G401.6 (cell line): ENCODE measurements at regions not wholly inside any gene's neighbourhood (a gene's known extent, or its start where the extent isn't known, plus 50 kb on each side); places are given as distances from the start of the nearest gene placed in this dataset.

Source experiments
- FAIRE-seq: peaks from 2 replicates; lab custom pipeline; 2012; peaks lifted over from hg19 to GRCh38; lab: Jason Lieb, UNC

DNA sequence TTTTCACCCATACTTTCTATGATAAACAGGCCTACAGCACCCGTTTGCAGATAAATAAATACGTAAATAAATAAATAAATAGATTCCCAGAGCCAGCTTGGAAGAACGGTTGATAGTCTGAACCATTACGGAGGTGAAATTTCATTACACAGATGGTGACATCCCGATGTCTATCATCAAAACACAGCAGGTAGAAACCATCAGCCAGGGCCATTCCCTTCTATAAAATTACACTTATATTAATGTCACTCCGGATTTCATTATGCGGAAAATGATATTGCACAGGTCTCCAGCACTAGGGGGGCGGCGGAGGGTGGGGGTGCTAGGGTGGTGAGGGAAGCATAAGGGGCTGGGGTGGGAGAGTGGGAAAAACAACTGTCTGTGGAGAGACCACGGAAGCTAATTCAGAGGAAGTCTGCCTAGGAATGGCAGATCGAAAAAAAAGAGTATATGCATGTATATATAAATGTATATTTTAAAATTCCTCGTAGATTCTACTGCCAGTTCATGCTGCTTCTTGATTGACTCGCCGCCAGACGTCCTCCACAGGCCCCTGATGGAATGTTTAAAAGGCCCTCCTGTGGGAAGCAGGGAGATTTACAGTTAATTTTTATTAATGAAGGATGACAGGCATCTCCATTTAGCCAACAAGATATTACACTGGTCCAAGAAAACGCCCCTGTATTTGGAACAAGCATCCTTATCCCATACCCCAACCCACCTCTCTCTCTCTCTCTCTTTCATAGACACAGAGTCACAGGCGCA, 1906.0 kb upstream of the PIK3C3 start:
- no peak for FAIRE-seq

DNA sequence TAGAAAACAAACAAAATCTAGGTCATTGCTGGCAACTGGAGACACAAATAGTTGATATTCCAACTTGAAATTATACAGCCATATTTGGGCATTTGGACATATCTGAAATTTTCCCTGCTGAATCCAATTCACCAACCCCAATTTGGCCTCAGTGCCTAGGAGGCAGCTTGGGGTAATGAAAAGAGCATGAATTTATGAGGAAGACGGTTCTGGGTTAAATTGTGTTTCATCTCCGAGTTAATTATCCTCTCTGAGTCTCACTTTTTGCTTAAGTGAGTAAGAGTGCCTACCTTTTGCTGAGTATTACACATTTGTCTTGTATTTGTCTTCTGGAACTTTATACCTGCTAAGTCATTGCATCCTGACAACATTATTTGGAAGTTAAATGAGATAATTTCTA, 1906.8 kb upstream of the PIK3C3 start:
- FAIRE-seq, result no peak

DNA sequence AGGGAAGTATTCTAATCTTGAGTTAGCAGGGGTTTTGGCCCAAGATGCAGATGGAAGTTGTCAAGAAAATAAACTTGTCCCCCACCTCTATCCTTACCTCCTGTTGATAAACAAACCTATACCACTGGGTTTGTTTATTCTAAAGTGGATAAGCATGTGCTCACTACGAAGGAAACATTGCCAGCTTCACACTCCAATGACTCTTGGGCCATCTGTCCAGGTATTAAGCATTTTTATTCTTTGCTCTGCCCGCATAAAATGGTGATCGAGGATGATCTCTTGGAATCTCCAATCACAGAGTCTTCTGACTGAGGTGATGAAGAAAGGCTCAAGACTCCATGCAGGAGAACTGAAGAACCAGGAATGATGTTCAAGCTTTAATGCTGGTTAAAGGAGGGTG, 1908.4 kb upstream of the PIK3C3 start:
- no peak for FAIRE-seq

DNA sequence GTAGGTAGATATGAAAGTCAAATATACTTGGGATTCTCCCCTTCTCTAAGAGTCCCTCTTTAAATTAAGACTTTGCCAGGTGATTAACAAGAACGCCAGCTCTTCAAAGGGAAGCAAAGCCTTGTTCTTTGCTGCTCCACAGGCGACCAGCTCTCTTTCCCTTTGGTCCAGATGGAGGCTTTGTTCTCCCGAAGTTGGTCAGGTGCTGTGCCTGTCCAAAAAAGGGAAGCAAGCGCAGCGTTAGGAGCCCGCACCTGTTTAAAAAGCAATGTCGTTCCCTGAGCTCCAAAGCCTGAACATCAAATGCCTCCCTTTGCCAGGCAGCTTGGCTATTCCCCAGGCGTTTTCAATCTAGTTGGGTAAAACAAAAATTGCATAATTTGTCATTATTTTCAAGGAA, 1913.1 kb upstream of the PIK3C3 start:
- FAIRE-seq, result no peak

DNA sequence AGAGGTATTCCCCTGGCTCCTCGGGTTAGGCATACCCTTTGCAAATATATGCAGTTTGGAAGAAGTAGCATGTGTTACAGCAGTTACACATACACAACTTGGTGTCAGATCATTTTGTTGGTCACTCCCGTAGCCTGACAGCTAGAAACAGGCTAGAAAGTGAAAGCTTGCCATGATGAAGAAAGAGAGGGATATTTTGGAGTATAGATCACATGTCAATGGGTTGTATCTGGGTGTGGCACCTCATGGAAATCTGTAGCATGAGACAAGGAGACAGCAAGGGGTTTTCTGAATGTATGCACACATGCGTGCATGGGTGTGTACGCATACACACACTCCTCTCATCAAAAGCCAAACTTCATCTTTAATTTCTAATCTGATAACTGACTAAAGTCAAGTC, 1914.5 kb upstream of the PIK3C3 start:
- no peak for FAIRE-seq

DNA sequence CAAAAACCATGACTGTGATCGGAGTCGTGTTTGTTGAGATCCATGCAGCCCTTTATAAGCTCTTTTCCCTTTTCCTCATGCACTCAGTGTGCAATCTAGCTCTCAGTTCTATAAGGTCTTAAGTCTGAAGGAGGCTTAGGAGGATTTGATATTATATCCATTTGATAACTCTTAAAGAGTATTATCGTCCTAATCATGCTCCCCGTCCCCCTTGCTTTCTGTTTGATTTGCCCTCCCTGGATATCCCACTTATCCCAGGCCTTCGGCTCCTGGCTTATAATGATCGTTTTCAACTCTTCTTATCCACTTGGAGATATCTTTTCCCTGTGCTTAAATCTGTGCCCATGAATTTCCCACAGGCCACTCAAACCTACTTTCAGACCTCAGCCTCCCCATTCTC, 1917.7 kb upstream of the PIK3C3 start:
- FAIRE-seq, result no peak

DNA sequence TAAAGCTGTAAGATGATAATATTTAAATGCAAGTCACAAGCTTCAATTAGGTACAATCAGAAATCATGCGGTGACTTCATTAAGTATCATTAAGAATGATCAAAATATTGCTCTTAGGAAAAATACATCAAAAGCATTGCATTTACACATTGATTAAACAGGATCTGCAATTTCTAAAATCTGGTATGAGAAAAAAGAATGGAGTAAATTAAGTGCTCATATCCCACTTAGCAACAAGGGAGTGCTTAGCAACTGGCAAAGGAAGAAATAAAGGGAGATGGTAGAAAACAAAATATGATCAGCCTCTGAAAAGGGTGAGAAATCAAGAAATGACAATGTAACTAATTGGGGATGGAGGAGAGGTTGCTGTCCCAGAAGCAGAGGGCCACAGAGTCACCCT, 1918.2 kb upstream of the PIK3C3 start:
- no peak for FAIRE-seq

DNA sequence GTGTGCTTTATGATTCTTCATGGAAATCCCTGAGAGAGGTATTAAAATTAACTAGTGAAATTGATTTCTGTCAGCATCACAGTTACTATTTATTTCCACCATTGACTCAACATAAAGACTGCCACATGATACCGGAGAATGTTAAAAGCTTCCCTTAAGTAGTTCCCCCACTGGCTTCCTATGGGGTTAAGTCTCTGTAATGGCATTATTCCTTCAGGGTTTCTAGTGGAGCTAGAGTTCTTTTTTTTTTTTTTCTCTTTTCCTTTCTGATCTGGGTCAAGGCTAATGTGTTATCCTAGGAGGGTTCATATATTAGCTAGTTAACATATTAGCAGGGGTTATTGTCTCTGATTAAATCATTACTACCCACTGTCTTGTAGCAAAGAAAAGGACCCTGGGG, 1919.1 kb upstream of the PIK3C3 start:
- no peak for FAIRE-seq

DNA sequence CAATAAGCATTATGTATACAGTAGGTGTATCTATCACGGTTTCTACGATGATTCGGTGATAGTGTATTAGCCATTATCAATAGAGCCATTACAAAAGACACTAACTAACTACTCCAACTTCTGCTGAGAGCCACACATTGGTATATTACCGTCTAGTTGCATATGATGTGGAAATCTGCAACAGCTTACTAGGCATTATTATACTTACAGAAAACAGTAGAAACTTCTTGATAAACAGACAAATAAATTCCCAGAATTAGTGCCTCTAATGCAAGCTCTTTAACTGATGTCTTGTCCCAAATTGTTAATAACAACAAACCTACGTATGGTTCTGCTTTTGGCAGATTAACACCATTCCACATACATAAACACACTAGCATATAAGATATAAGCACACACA, 1923.0 kb upstream of the PIK3C3 start:
- FAIRE-seq, result no peak

DNA sequence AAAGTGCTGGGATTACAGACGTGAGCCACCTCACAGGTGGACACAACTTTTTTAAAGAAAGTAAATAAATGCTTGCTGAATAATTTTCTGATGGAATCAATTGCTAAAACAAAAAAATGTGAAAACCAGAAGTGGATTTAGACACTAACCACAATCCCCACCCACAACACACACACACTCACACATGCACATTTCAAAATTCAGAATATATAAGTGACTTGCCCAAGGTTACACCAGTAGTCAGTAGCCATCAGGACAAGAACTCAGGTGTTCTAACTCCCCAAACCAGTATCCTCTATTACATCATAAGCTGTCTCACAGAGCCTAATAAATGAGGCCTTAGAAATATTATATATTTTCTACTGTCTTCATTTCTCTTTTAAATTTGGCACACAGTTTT, 1923.6 kb upstream of the PIK3C3 start:
- no peak for FAIRE-seq

DNA sequence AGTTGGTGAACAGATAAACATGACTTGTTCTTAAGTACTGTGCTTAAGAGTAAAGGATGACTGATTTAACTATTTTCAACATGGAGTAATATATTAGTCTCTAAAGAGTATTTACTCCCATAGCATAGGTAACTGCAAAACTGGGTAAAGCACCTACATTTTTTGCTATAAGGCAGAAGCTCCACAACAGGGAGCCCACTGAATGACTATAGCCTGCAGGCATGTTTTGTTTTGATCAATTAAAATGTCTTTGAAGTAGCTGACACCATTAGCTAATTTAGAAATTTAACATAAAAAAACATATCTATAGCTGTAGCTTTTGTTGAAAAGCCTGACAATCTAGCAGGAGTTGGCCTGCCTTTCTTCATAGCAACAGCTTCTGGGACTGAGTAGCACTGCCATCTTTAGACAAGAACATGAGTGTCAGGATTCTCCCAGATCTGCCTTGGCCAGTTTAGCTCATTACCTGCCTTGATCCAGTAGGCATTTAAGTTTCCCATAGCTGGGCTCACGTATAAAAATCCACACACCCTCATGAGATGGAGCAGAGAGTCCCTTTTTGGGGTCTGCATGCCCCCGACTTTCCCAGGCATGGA, 1935.1 kb upstream of the PIK3C3 start:
- FAIRE-seq, result no peak

DNA sequence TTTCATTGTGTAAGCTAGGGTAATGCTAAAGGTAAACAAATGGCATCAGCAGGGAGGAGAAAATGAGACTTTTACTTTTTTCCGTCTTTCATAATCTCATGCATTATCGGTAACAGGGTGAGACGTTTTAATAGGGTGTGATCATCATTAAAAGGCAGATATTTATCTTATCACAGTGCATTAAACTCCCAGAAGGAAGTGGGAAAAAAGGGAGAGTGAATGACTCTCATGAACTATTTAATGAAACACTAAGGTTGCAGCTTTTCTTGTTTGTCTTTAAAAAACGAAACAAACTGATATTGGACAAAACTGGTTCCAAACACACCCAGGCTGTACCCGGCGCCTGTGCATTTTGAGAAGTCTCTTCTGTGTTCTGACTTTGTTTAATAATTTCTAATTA, 1936.8 kb upstream of the PIK3C3 start:
- FAIRE-seq, result no peak

DNA sequence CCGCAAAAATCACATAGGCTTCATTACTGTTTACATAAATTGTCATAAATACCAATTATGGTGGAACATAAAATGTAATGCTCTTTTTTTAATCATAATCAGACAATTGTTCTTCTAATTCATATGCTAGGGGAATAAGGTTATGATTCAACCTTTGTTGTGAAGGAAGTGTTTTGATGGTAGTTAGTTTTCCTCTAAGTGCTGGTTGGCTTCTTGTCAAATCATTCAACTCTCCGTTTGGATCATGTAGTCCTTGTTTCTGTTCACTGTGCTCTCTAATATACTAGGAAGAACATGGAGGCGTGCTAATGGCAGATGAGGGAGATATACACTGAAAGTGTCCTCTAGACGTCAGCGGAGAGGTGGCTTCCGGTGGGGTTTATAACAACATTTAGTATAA, 1938.0 kb upstream of the PIK3C3 start:
- FAIRE-seq, result no peak

DNA sequence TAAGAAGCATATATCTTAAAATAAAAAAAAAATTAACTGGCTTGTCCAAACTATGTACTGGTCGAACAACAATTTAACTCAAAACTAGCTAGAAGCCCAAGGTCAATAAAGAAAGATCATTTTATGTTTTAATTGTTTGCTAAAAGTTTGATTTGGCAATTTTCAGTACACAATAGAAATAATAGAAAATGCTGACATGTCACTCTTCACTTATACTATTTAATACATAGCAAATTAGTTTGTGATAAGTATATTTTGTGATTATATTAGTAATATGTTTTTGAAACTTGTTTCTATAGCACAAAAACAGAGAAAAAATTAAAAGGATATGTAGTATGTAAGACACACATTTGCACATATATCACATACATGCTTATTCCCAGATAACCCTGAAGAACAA, 1938.6 kb upstream of the PIK3C3 start:
- FAIRE-seq, result no peak

DNA sequence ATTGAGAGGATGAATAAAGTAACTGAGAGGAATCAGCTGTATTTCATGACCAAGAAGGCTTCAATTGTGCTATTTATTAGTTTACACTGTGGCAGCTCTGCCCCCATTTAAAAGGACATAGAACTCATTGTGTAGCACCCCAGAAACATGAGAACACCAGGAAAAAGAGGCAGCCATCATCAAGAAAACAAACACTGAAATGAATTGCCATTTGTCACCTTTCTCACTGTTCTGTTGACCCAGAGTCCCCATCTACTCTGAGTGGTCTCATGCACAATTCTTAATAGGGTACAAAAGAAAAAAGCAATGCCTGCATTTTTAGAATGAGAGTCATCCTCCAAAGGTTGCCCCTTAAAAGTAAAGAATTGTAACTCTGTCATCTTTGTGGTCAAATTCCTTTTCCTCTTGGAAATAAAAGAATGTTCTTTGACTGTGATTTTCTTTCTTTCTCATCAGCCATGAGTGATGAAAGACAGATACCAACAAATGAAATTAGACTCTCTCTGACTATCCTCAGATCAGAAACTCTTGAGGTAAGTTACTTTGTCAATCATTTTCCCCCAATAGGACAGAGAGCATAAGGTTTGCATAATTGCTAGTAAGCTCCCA, 1941.9 kb upstream of the PIK3C3 start:
- FAIRE-seq, result no peak

DNA sequence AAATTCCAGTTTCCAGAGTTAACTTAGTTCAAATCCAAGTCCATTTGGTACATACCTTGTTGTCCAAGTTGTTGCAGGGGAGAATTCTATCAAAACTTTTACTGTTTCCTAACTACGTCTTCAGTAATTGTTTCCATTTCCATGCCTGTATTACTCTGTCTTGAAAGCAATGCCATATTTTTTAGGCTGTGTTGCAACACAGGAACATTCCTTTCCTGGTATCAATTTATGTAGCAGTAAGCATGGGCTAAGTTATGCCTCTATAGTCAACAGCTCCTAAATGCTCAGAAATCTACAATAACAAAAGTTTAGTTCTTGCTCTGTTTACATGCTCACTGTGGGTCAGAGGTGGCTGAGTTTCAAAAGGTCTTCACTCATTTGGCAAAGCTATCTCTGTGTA, 1943.8 kb upstream of the PIK3C3 start:
- FAIRE-seq, result no peak

DNA sequence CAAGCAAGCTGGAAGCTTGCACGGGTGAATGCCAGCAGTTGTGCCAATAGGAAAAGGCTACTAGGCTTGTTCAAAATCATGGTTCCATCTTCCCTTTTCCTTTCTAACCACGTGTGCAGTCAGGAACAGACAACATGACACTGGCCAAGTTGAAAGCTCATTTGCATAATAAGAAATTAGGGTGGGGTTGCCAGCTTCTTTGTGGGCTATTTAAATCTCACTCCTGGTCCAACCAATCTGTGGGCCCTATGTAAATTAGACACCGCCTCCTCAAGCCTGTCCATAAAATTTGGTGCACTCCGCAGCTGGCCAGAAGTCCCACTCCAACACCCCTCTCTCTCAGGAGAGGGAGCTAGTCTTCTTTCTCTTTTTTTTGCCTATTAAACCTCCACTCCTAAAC, 1948.4 kb upstream of the PIK3C3 start:
- no peak for FAIRE-seq

DNA sequence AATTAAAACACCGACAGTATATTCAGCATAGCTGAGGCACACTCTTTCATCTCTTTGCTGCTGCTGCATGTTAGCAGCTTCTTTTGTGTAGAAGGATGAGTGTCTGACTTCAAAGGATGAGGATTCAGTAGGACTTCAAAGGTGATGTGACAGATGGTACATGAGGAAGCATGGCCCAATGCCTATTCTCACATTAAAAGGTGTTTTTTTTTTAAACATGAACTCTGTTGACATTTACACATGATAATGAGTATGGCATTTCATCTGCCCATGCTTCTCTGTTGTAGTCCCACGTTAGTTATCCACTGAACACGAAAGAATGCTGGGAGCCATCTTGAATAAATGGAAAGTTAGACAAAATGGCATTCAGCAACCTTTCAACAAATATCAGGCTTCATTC, 1950.8 kb upstream of the PIK3C3 start:
- no peak for FAIRE-seq

DNA sequence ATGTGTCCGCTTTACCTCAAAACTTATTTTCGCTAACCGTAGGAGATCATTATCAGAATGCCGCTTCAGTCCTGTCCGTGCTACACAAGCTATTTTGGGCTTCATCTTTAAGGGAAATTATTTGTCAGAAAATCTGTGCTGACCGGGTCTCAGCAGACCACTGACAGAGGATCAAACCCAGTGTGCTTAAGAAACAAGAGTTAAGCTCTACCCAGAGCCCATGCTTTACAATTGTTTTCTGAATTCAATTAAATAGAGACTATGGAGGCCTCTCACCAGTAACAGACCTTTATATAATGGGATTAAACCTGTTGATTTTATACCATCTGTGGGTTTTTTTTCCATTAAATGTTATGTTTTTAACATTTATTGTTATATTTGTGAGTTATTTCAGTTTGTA, 1956.7 kb upstream of the PIK3C3 start:
- FAIRE-seq, result no peak

DNA sequence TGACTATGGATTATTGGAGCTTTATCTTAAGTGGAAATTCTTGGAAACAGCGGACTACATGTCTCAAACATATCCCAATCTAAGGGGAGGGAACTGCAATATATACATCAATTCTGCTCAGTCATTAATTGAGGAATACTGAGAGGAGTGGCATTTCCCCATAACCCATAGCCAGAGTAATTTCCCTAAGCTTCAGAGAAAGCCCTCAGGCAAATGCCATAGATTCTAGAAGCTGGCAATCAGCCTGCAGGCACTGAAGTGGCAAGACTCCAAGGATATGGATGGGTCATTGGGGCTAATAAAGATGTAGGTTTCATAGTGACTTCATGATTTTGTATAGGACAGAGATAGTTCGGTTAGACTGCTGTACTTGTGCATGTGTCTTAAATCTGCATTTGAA, 1960.5 kb upstream of the PIK3C3 start:
- no peak for FAIRE-seq

DNA sequence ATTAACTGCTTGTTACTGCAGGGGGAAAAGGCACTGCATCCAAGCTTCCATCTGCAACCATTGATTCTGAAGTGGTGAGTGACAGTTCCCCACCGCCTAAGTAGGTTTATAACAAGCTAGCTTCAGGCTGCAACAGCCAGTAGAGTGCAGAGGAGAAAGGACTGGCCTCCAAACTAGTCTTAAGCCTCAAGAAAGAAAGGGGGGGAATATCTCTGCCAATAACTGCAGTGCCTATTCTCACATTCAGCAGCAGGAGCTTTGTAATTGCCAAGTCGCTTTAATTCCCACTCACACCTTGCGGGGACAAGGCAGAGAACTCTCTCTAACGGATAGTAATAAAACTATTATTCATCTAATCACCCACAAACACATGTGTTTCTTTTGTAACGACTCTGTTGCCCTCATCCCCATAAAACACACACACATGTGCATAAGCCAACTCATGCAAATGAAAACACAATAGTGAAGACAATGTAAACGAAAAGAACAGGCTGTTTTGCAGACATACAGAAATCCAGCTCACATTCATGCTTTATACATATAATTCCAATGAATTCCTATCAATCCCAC, 1963.3 kb upstream of the PIK3C3 start:
- FAIRE-seq, result no peak

DNA sequence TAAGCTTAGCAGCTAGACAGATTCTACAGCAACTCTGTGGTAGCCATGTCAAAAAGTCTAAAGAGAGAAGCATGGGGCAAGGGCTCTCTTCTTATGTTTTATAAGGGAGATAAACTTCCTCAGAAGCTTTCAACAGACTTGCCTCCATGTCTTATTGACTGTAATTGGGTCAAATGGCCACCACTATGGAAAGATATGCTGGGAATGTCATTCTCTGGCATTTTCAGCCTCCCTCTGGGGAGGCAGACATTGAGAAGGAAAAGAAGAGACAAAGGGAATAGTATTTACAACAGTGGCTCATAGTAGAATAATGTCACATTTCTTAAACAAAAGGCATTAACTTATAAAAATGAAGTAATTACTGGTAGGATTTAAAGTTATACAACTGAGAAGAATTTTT, 1964.5 kb upstream of the PIK3C3 start:
- FAIRE-seq, result no peak

DNA sequence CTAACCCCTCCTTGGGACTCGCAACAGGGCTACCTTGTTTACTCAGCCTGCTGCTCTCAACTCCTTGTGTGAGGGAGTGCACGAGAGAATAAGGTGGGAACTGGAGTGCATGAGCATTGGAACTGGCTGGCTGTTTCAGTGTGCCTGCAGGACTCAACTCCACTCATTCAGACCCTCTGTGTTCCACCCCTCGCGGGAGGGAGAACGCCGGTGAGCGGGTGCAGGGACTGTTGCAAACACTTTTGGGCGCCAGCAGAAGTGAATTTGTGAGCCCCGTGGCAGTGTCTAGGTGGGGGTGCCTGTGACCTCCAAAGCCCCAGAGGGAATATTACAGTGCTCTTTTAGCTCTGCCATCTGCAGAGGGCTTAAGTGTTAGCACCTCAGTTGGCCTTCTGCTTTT, 1978.3 kb upstream of the PIK3C3 start:
- no peak for FAIRE-seq

DNA sequence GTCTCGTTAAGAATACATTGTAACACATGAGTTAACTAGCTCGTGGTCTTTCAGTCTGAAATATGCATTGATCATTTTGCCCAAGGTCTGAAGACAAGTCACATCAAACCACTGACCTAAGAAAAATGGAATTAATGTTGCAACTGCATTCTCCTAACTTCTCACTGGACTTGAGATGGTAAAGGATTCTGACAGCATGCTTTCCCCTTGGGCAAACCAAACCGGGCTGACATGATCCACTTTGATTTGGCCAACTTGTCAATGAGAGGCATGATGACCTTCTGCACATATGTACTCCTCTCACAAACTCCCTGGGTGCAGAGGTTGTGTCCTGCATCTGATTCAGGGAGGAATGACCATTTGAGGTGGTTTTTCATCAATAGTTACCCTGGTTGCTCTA, 1982.5 kb upstream of the PIK3C3 start:
- FAIRE-seq, result no peak
